GOT3 (cell line): ENCODE measurements at regions not wholly inside any gene's neighbourhood (a gene's known extent, or its start where the extent isn't known, plus 50 kb on each side); places are given as distances from the start of the nearest gene placed in this dataset.
"Not testable (repeated sequence)": the region's sequence is repeated elsewhere in the genome, so short reads cannot be mapped to it uniquely, and the experiment has no call there.

Experiments used
- DNase-seq: peaks from one replicate; lab custom pipeline; 2025; ENCODE audit warnings: mixed read lengths; lab: John Stamatoyannopoulos, UW

GRCh38 chr10:123270221-123270620 lies 116.0 kb downstream of the BUB3 start:
- DNase-seq = no peak

GRCh38 chr10:123270806-123271205 lies 116.6 kb downstream of the BUB3 start:
- DNase-seq = no peak

- DNase-seq = no peak
Measured at GRCh38 chr10:123272171-123272570, 118.0 kb downstream of the BUB3 start.

- no peak for DNase-seq
Measured at GRCh38 chr10:123274306-123275135, 120.3 kb downstream of the BUB3 start.

GRCh38 chr10:123275136-123275564 lies 120.9 kb downstream of the BUB3 start:
- no peak for DNase-seq

- DNase-seq = no peak
Measured at GRCh38 chr10:123278445-123278844, 124.2 kb downstream of the BUB3 start.

- not testable (repeated sequence) for DNase-seq
Measured at GRCh38 chr10:123283371-123283770, 129.2 kb downstream of the BUB3 start.

- DNase-seq = no peak
Measured at GRCh38 chr10:123284022-123284421, 129.8 kb downstream of the BUB3 start.

- no peak for DNase-seq
Measured at GRCh38 chr10:123287594-123288247, 133.5 kb downstream of the BUB3 start.

GRCh38 chr10:123289432-123289831 lies 135.2 kb downstream of the BUB3 start:
- DNase-seq = no peak

GRCh38 chr10:123294109-123294508 lies 139.9 kb downstream of the BUB3 start:
- no peak for DNase-seq

GRCh38 chr10:123294886-123295285 lies 140.7 kb downstream of the BUB3 start:
- no peak for DNase-seq

- DNase-seq = no peak
Measured at GRCh38 chr10:123295644-123296043, 141.4 kb downstream of the BUB3 start.

GRCh38 chr10:123297175-123297574 lies 143.0 kb downstream of the BUB3 start:
- no peak for DNase-seq

- no peak for DNase-seq
Measured at GRCh38 chr10:123298583-123298982, 144.4 kb downstream of the BUB3 start.

- DNase-seq = no peak
Measured at GRCh38 chr10:123299598-123299997, 145.4 kb downstream of the BUB3 start.

- DNase-seq = no peak
Measured at GRCh38 chr10:123301077-123301857, 147.1 kb downstream of the BUB3 start.

GRCh38 chr10:123303581-123304337 lies 149.6 kb downstream of the BUB3 start:
- no peak for DNase-seq

- DNase-seq = no peak
Measured at GRCh38 chr10:123305671-123306070, 151.5 kb downstream of the BUB3 start.

- no peak for DNase-seq
Measured at GRCh38 chr10:123306290-123306689, 152.1 kb downstream of the BUB3 start.

GRCh38 chr10:123309731-123310130 lies 155.5 kb downstream of the BUB3 start:
- no peak for DNase-seq

GRCh38 chr10:123316776-123317175 lies 162.6 kb downstream of the BUB3 start:
- DNase-seq = no peak
